CD4-positive, alpha-beta T cell (primary cell): ENCODE measurements at regions not wholly inside any gene's neighbourhood (a gene's known extent, or its start where the extent isn't known, plus 50 kb on each side); places are given as distances from the start of the nearest gene placed in this dataset.

ENCODE experiments used
- ATAC-seq: fragments of 200-7000 bp; cut with Tn5 transposase; one replicate; pipeline ENCODE4 v1.10.0; 2022; ENCODE audit warnings: mild to moderate bottlenecking; ENCODE audit not compliant: poor library complexity
- CTCF ChIA-PET: fragments of 350-600 bp; sonication (Branson Sonifier 250); formaldehyde crosslinking; loops from one replicate; lab custom pipeline; 2021; ENCODE audit warnings: antibody characterized with exemption, inconsistent platforms; lab: Charles Lee
- POLR2A ChIA-PET: fragments of 350-600 bp; sonication (Branson Sonifier 250); formaldehyde crosslinking; loops from one replicate; lab custom pipeline; 2021; ENCODE audit warnings: antibody characterized with exemption, inconsistent platforms; lab: Charles Lee
- DNase-seq, 14 experiments: peaks; one replicate each; pipeline ENCODE4 v3.0.0-alpha.2; 2013 to 2020; ENCODE audit warnings: mixed read lengths in 2 of 14
- H3K27ac ChIP-seq, 2 donors: one replicate each; pipeline versions ENCODE4 v1.5.1 to v1.7.0; 2013; ENCODE audit warnings: low read length in 2 of 2, low read depth in 1 of 2, mild to moderate bottlenecking in 1 of 2
- H3K27me3 ChIP-seq, 2 experiments: 1 replicate in 1 of 2; 2 replicates in 1 of 2; pipeline versions ENCODE4 v1.6.1 to v1.7.0; 2013; ENCODE audit warnings: low read length in 2 of 2, control low read depth in 1 of 2, mild to moderate bottlenecking in 1 of 2, moderate library complexity in 1 of 2; ENCODE audit not compliant: insufficient read depth in 2 of 2, control insufficient read depth in 1 of 2
- H3K36me3 ChIP-seq: one replicate; pipeline ENCODE4 v1.6.1; 2013; ENCODE audit warnings: low read length, control low read depth; ENCODE audit not compliant: insufficient read depth
- H3K4me1 ChIP-seq: one replicate; pipeline ENCODE4 v1.6.1; 2013; ENCODE audit warnings: low read length, control low read depth; ENCODE audit not compliant: insufficient read depth
- H3K4me3 ChIP-seq: one replicate; pipeline ENCODE4 v1.5.1; 2013; ENCODE audit warnings: mild to moderate bottlenecking, low read length, moderate library complexity
- H3K9me3 ChIP-seq, 2 experiments: 1 replicate in 1 of 2; 2 replicates in 1 of 2; pipeline versions ENCODE4 v1.6.1 to v1.7.0; 2013; ENCODE audit warnings: low read length in 2 of 2, mild to moderate bottlenecking in 2 of 2, control low read depth in 1 of 2, moderate library complexity in 1 of 2; ENCODE audit not compliant: control insufficient read depth in 1 of 2, insufficient read depth in 1 of 2
- H3K27ac Mint-ChIP-seq: one replicate; pipeline ENCODE4 v1.8.0; 2020; ENCODE audit warnings: mixed read lengths
- H3K27me3 Mint-ChIP-seq: one replicate; pipeline ENCODE4 v1.8.0; 2021; ENCODE audit warnings: mixed read lengths
- H3K36me3 Mint-ChIP-seq: one replicate; pipeline ENCODE4 v1.8.0; 2021; ENCODE audit warnings: low read depth, mixed read lengths
- H3K4me1 Mint-ChIP-seq: one replicate; pipeline ENCODE4 v1.8.0; 2021; ENCODE audit warnings: low read depth, mixed read lengths
- H3K4me3 Mint-ChIP-seq: one replicate; pipeline ENCODE4 v1.8.0; 2020; ENCODE audit warnings: mild to moderate bottlenecking, mixed read lengths
- H3K9me3 Mint-ChIP-seq: one replicate; pipeline ENCODE4 v1.8.0; 2020; ENCODE audit warnings: mixed read lengths
- CTCF ChIP-seq: fragments of 200-600 bp; IDR thresholded peaks from one replicate; pipeline ENCODE4 v1.8.0; 2022; ENCODE audit warnings: antibody characterized with exemption, mild to moderate bottlenecking
- intact Hi-C, 2 experiments: fragments of 100-400 bp; cut with DNase I in 1 of 2; cut with micrococcal nuclease in 1 of 2; formaldehyde crosslinking; loops; one replicate each; pipeline versions ENCODE4 v1.15.1 to v1.9.0; 2023 to 2025; cut with DNase I, micrococcal nuclease

- Mint-ChIP-seq H3K27ac (no peak overlapping the region), H3K27me3 (peaks cover 7% of the 10 kb centered on the region), H3K4me1 (no peaks in the 10 kb centered on the region), H3K9me3 (no peaks in the 10 kb centered on the region), H3K36me3 (no peaks in the 10 kb centered on the region), H3K4me3 (no peak overlapping the region)
- intact Hi-C loops: no loop called here
- ChIA-PET POLR2A (no interaction called here), CTCF (interaction anchor here (0.7 kb wide), 1 partner anchor 25 kb away, joined by 3 read pairs; no protein-coding TSS in a partner anchor)
- Histone ChIP-seq H3K27me3 (peaks cover 0 to 2% of the 10 kb centered on the region in 2 experiments), H3K4me1 (no peaks in the 10 kb centered on the region), H3K27ac (no peak overlapping the region), H3K36me3 (no peaks in the 10 kb centered on the region), H3K4me3 (no peak overlapping the region), H3K9me3 (no peaks in the 10 kb centered on the region)
- TF ChIP-seq CTCF: no peak
- no peak for DNase-seq
- no peak for ATAC-seq
These were observed 257.6 kb upstream of the ZMIZ1 start for GRCh38 chr10:78811174-78811573.

GRCh38 chr10:78812571-78813318 lies 256.0 kb upstream of the ZMIZ1 start:
- Mint-ChIP-seq H3K27ac (no peak overlapping the region), H3K4me1 (no peaks in the 10 kb centered on the region), H3K36me3 (no peaks in the 10 kb centered on the region), H3K4me3 (no peak overlapping the region), H3K27me3 (peaks cover 7% of the 10 kb centered on the region), H3K9me3 (no peaks in the 10 kb centered on the region)
- Histone ChIP-seq H3K27me3 (peaks cover 0 to 2% of the 10 kb centered on the region in 2 experiments), H3K4me3 (no peak overlapping the region), H3K36me3 (no peaks in the 10 kb centered on the region), H3K4me1 (no peaks in the 10 kb centered on the region), H3K27ac (no peak overlapping the region), H3K9me3 (no peaks in the 10 kb centered on the region)
- intact Hi-C loops: no loop called here
- ChIA-PET CTCF (no interaction called here), POLR2A (no interaction called here)
- DNase-seq (no peak), ATAC-seq (no peak)
- no peak for TF ChIP-seq CTCF

- TF ChIP-seq CTCF: no peak
- Mint-ChIP-seq H3K27ac (no peak overlapping the region), H3K27me3 (peaks cover 7% of the 10 kb centered on the region), H3K36me3 (no peaks in the 10 kb centered on the region), H3K4me1 (no peaks in the 10 kb centered on the region), H3K9me3 (no peaks in the 10 kb centered on the region), H3K4me3 (no peak overlapping the region)
- intact Hi-C loops: no loop called here
- Histone ChIP-seq H3K36me3 (no peaks in the 10 kb centered on the region), H3K4me1 (no peaks in the 10 kb centered on the region), H3K4me3 (no peak overlapping the region), H3K27me3 (peaks cover 0 to 2% of the 10 kb centered on the region in 2 experiments), H3K27ac (no peak overlapping the region), H3K9me3 (no peaks in the 10 kb centered on the region)
- no peak for ATAC-seq
- POLR2A ChIA-PET: no interaction called here
- CTCF ChIA-PET: no interaction called here
- no peak for DNase-seq
These were observed 255.2 kb upstream of the ZMIZ1 start for GRCh38 chr10:78813526-78813925.
